HepG2 (cell line): ENCODE measurements at regions not wholly inside any gene's neighbourhood (a gene's known extent, or its start where the extent isn't known, plus 50 kb on each side); places are given as distances from the start of the nearest gene placed in this dataset.

Experiments used
- ATAC-seq: fragments of 200-7000 bp; cut with Tn5 transposase; 3 replicates; pipeline ENCODE4 v1.9.1; 2020; ENCODE audit warnings: mild to moderate bottlenecking, moderate library complexity
- BruUV-seq: library from RNA; stranded (reverse); fragments of 400-500 nt; replicated peaks from 2 replicates; lab custom pipeline; 2021; lab: Mats Ljungman, UMichigan
- CTCF ChIA-PET: fragments of 300-600 bp; formaldehyde crosslinking; extraction: SDS; loops from one replicate; lab custom pipeline; 2021; ENCODE audit warnings: low total read pairs, inconsistent platforms, low intra/inter-chr PET ratio; lab: Yijun Ruan, JAX
- POLR2A ChIA-PET: fragments of 350-600 bp; sonication (Branson Sonifier 250); formaldehyde crosslinking; loops from one replicate; lab custom pipeline; 2020; ENCODE audit warnings: antibody characterized with exemption, inconsistent platforms; lab: Yijun Ruan, JAX
- DNase-seq: peaks from one replicate; pipeline ENCODE4 v3.0.0-alpha.2; 2015; ENCODE audit warnings: low spot score
- FAIRE-seq: peaks from 3 replicates; lab custom pipeline; 2011; peaks lifted over from hg19 to GRCh38; lab: Jason Lieb, UNC
- H2AFZ ChIP-seq: one replicate; pipeline ENCODE4 v1.6.1; 2011; ENCODE audit warnings: low read length, inconsistent platforms
- H3K27ac ChIP-seq: fragments of 300-600 bp; 3 replicates; pipeline ENCODE4 v1.8.0; 2011; ENCODE audit warnings: mixed run types, mild to moderate bottlenecking, mixed read lengths, low read length, inconsistent platforms; ENCODE audit not compliant: insufficient read depth; ENCODE audit errors: extremely low read length
- H3K27me3 ChIP-seq, 2 experiments: fragments of 200-600 bp in 1 of 2; 2 replicates in 1 of 2; 3 replicates in 1 of 2; pipeline versions ENCODE4 v1.6.0 to v1.8.0; 2011; ENCODE audit warnings: low read length in 2 of 2, mild to moderate bottlenecking in 2 of 2, moderate library complexity in 2 of 2, inconsistent platforms in 1 of 2; ENCODE audit not compliant: insufficient read depth in 2 of 2, control insufficient read depth in 1 of 2
- H3K36me3 ChIP-seq, 2 experiments: fragments of 200-600 bp in 1 of 2; replicated peaks in 1 of 2; 2 replicates in 1 of 2; 3 replicates in 1 of 2; pipeline versions ENCODE4 v1.5.1 to v1.8.0; 2011; ENCODE audit warnings: low read length in 2 of 2, inconsistent platforms in 1 of 2; ENCODE audit not compliant: insufficient read depth in 2 of 2, control insufficient read depth in 1 of 2
- H3K4me1 ChIP-seq: 2 replicates; pipeline ENCODE4 v1.5.1; 2012; ENCODE audit warnings: low read length, inconsistent platforms; ENCODE audit not compliant: insufficient read depth
- H3K4me2 ChIP-seq: 2 replicates; pipeline ENCODE4 v1.6.0; 2011; ENCODE audit warnings: low read depth, low read length, inconsistent platforms
- H3K4me3 ChIP-seq, 3 experiments: fragments of 200-600 bp in 1 of 3; sonication (generic), shearing (Covaris generic) in 1 of 3; replicated peaks in 1 of 3; 2 replicates each; pipeline ENCODE4 v1.5.1; 2011 to 2016; ENCODE audit warnings: low read length in 3 of 3, inconsistent platforms in 2 of 3, low read depth in 2 of 3, mild to moderate bottlenecking in 2 of 3, control low read depth in 1 of 3, mixed read lengths in 1 of 3; ENCODE audit not compliant: insufficient read depth in 1 of 3
- H3K79me2 ChIP-seq: one replicate; pipeline ENCODE4 v1.6.1; 2011; ENCODE audit warnings: low read length, inconsistent platforms; ENCODE audit not compliant: insufficient read depth
- H3K9ac ChIP-seq: 2 replicates; pipeline ENCODE4 v1.6.0; 2011; ENCODE audit warnings: mild to moderate bottlenecking, low read depth, low read length, inconsistent platforms; ENCODE audit not compliant: insufficient read depth
- H3K9me3 ChIP-seq: 2 replicates; pipeline ENCODE4 v1.5.1; 2012; ENCODE audit warnings: mild to moderate bottlenecking, low read length
- H4K20me1 ChIP-seq: 2 replicates; pipeline ENCODE4 v1.6.0; 2011; ENCODE audit warnings: inconsistent platforms, mild to moderate bottlenecking, low read length, moderate library complexity; ENCODE audit not compliant: insufficient read depth
- BORCS8-MEF2B ChIP-seq: sonication (generic); formaldehyde crosslinking; IDR thresholded peaks from 2 replicates; pipeline ENCODE4 v1.8.0; 2022; ENCODE audit warnings: mild to moderate bottlenecking, missing genetic modification reagents
- ELF4 ChIP-seq: sonication (generic); formaldehyde crosslinking; IDR thresholded peaks from 2 replicates; pipeline ENCODE4 v1.5.0; 2020; ENCODE audit warnings: missing genetic modification reagents, mild to moderate bottlenecking, moderate library complexity, borderline replicate concordance
- FOXO4 ChIP-seq: sonication (generic); formaldehyde crosslinking; conservative IDR thresholded peaks from 2 replicates; pipeline ENCODE4 v1.8.1; 2023; ENCODE audit warnings: missing genetic modification reagents
- ZBTB34 ChIP-seq: sonication (generic); formaldehyde crosslinking; IDR thresholded peaks from 2 replicates; pipeline ENCODE4 v1.8.0; 2022; ENCODE audit warnings: mild to moderate bottlenecking, missing genetic modification reagents
- ZBTB7B ChIP-seq: sonication (generic); formaldehyde crosslinking; IDR thresholded peaks from 2 replicates; pipeline ENCODE4 v1.4.0; 2020; ENCODE audit warnings: missing genetic modification reagents
- ZNF225 ChIP-seq: sonication (generic); formaldehyde crosslinking; IDR thresholded peaks from 2 replicates; pipeline ENCODE4 v1.4.0; 2020; ENCODE audit warnings: mild to moderate bottlenecking, missing genetic modification reagents
- ZNF24 ChIP-seq: fragments of 450-650 bp; IDR thresholded peaks from 2 replicates; pipeline ENCODE4 v1.6.1; 2017; ENCODE audit warnings: antibody characterized with exemption, mild to moderate bottlenecking
- WGBS: methylation state at CpG from one replicate; pipeline ENCODE4 v1.1.6; 2017; ENCODE audit warnings: low lambda C conversion rate; 5-methylcytosine and 5-hydroxymethylcytosine counted together
- in situ Hi-C: cut with HindIII; loops from 2 replicates; pipeline ENCODE4 v1.10.0; 2017; ENCODE audit warnings: low pct_unique_long_range_greater_than_20kb; ENCODE audit not compliant: extremely low pct_ligation_motif_present
- intact Hi-C: fragments of 100-400 bp; cut with micrococcal nuclease; formaldehyde crosslinking; loops from one replicate; pipeline ENCODE4 v1.10.0; 2022; ENCODE audit not compliant: unreplicated experiment

- no peaks in the 10 kb centered on the region for H3K36me3 ChIP-seq
- H3K9ac ChIP-seq, result no peak overlapping the region
- intact Hi-C loops, result no loop called here
- H3K4me3 ChIP-seq, result no peak overlapping the region
- TF ChIP-seq FOXO4 (CRISPR knock-in tag) (no peak), ZBTB34 (no peak)
- ChIA-PET POLR2A (no interaction called here), CTCF (no interaction called here)
- no peak overlapping the region for H3K4me2 ChIP-seq
- DNase-seq (no peak), ATAC-seq (no peak), FAIRE-seq (no peak)
- no peaks in the 10 kb centered on the region for H4K20me1 ChIP-seq
- H3K27me3 ChIP-seq, result no peaks in the 10 kb centered on the region; a peak in 1 of 5 replicates
- H3K79me2 ChIP-seq, result no peaks in the 10 kb centered on the region
- no peaks in the 10 kb centered on the region for H3K9me3 ChIP-seq
- WGBS, result 56% methylated on average over 4 of the region's 5 CpGs
- BruUV-seq, result no TSS peak
- H3K4me1 ChIP-seq, result no peaks in the 10 kb centered on the region
- in situ Hi-C loops, result no loop called here
- no peak overlapping the region for H3K27ac ChIP-seq
- H2AFZ ChIP-seq, result no peak overlapping the region
These were observed 118.0 kb downstream of the OTUD1 start for GRCh38 chr10:23556727-23557440.

- ATAC-seq, result no peak
- Histone ChIP-seq H2AFZ (no peak overlapping the region), H3K27me3 (no peaks in the 10 kb centered on the region; a peak in 1 of 5 replicates), H3K9me3 (0 out of 2 replicates have a peak, but pooled peaks cover 4% of the 10 kb centered on the region), H4K20me1 (no peaks in the 10 kb centered on the region), H3K4me2 (no peak overlapping the region), H3K36me3 (no peaks in the 10 kb centered on the region), H3K79me2 (no peaks in the 10 kb centered on the region), H3K9ac (no peak overlapping the region), H3K4me1 (no peaks in the 10 kb centered on the region), H3K4me3 (no peak overlapping the region), H3K27ac (no peak overlapping the region)
- in situ Hi-C loops, result no loop called here
- WGBS, result 29% methylated on average over 4 of the region's 4 CpGs
- DNase-seq, result no peak
- TF ChIP-seq ELF4 (CRISPR knock-in tag), result no peak
- TF ChIP-seq ZBTB7B (CRISPR knock-in tag), result no peak
- no peak for TF ChIP-seq ZNF24
- TF ChIP-seq BORCS8-MEF2B, result no peak
- no peak for TF ChIP-seq ZNF225 (CRISPR knock-in tag)
- intact Hi-C loops, result no loop called here
- ChIA-PET POLR2A (no interaction called here), CTCF (no interaction called here)
- BruUV-seq, result no TSS peak
- FAIRE-seq, result no peak
These were observed 118.9 kb downstream of the OTUD1 start for GRCh38 chr10:23557777-23558176.
